C4-2B (cell line): ENCODE measurements at regions not wholly inside any gene's neighbourhood (a gene's known extent, or its start where the extent isn't known, plus 50 kb on each side); places are given as distances from the start of the nearest gene placed in this dataset.

Source experiments
- CTCF ChIP-seq: fragments of 450-650 bp; conservative IDR thresholded peaks from 2 replicates; pipeline ENCODE4 v1.5.1; 2017; ENCODE audit warnings: mild to moderate bottlenecking
- ZFX ChIP-seq: fragments of 450-650 bp; IDR thresholded peaks from 2 replicates; pipeline ENCODE4 v1.6.1; 2017

GRCh38 chr4:184913356-184914143 is 87.8 kb upstream of the ACSL1 start:
- TF ChIP-seq CTCF (no peak), ZFX (no peak)
